GM04504 (cell line): ENCODE measurements at regions not wholly inside any gene's neighbourhood (a gene's known extent, or its start where the extent isn't known, plus 50 kb on each side); places are given as distances from the start of the nearest gene placed in this dataset.

Source experiments
- DNase-seq: peaks from one replicate; pipeline ENCODE4 v3.0.0-alpha.2; 2012; ENCODE audit warnings: low read depth

GRCh38 chr11:27968461-27968860, 139.5 kb downstream of the KIF18A start:
- DNase-seq, result no peak

GRCh38 chr11:27965559-27965958, 142.4 kb downstream of the KIF18A start:
- DNase-seq, result no peak

- DNase-seq, result no peak
These were observed 144.6 kb downstream of the KIF18A start for GRCh38 chr11:27963370-27963769.

- DNase-seq, result no peak
These were observed 157.8 kb downstream of the KIF18A start for GRCh38 chr11:27949951-27950738.

GRCh38 chr11:27945348-27945747, 162.6 kb downstream of the KIF18A start:
- no peak for DNase-seq

- no peak for DNase-seq
These were observed 169.9 kb downstream of the KIF18A start for GRCh38 chr11:27938011-27938410.

- DNase-seq, result peak; percentile 88
These were observed 173.2 kb downstream of the KIF18A start for GRCh38 chr11:27934830-27935145.

- DNase-seq, result peak; percentile 98
These were observed 173.7 kb downstream of the KIF18A start for GRCh38 chr11:27933992-27934829.

GRCh38 chr11:27931770-27932169, 176.2 kb downstream of the KIF18A start:
- DNase-seq, result no peak

GRCh38 chr11:27930946-27931345, 177.0 kb downstream of the KIF18A start:
- no peak for DNase-seq

- DNase-seq, result no peak
These were observed 179.1 kb downstream of the KIF18A start for GRCh38 chr11:27928809-27929208.

GRCh38 chr11:27926981-27927481, 180.9 kb downstream of the KIF18A start:
- peak; percentile 82 for DNase-seq

GRCh38 chr11:27926486-27926885, 181.5 kb downstream of the KIF18A start:
- DNase-seq, result no peak

GRCh38 chr11:27921472-27921871, 186.5 kb downstream of the KIF18A start:
- no peak for DNase-seq

GRCh38 chr11:27916541-27917100, 191.3 kb downstream of the KIF18A start:
- DNase-seq, result no peak

GRCh38 chr11:27914080-27914479, 193.9 kb downstream of the KIF18A start:
- no peak for DNase-seq

GRCh38 chr11:27913650-27914049, 194.3 kb downstream of the KIF18A start:
- DNase-seq, result no peak

- DNase-seq, result no peak
These were observed 195.0 kb downstream of the KIF18A start for GRCh38 chr11:27912916-27913315.

GRCh38 chr11:27910186-27910931, 197.6 kb downstream of the KIF18A start:
- DNase-seq, result no peak

GRCh38 chr11:27909386-27909785, 198.6 kb downstream of the KIF18A start:
- DNase-seq, result no peak

- no peak for DNase-seq
These were observed 199.3 kb downstream of the KIF18A start for GRCh38 chr11:27908621-27909020.

- no peak for DNase-seq
These were observed 200.4 kb downstream of the KIF18A start for GRCh38 chr11:27907530-27907929.
